Peyer's patch (tissue), 4 donors: ENCODE measurements at regions not wholly inside any gene's neighbourhood (a gene's known extent, or its start where the extent isn't known, plus 50 kb on each side); places are given as distances from the start of the nearest gene placed in this dataset.

Source experiments
- CTCF ChIP-seq, 6 experiments: fragments of 450-650 bp in 4 of 6; fragments of 200-600 bp in 2 of 6; sonication (generic) in 1 of 6; IDR thresholded peaks; one replicate each; pipeline ENCODE4 v1.5.1; 2017 to 2019; ENCODE audit warnings: antibody characterized with exemption in 6 of 6, mild to moderate bottlenecking in 3 of 6, moderate library complexity in 1 of 6
- POLR2A ChIP-seq, 2 donors: fragments of 450-650 bp; IDR thresholded peaks; one replicate each; pipeline ENCODE4 v1.5.1; 2017; ENCODE audit warnings: antibody characterized with exemption in 2 of 2, mild to moderate bottlenecking in 2 of 2, moderate library complexity in 2 of 2

GRCh38 chr16:85557971-85558657 lies 55.0 kb upstream of the GSE1 start:
- TF ChIP-seq POLR2A (IDR thresholded peaks at IDR 0.05), result peak; percentile 80 to 82
- peak in 3 of 6 experiments; percentile 26 to 34 (median 32) for TF ChIP-seq CTCF (IDR thresholded peaks at IDR 0.05)
